ENCODE measurements at regions not wholly inside any gene's neighbourhood (a gene's known extent, or its start where the extent isn't known, plus 50 kb on each side); places are given as distances from the start of the nearest gene placed in this dataset.

- TF ChIP-seq CTCF (conservative IDR thresholded peaks at IDR 0.05; ENCODE audit: low read depth, low read length) (no peak), MAZ (IDR thresholded peaks at IDR 0.05; ENCODE audit: borderline replicate concordance, low read depth, low read length) (no peak), RFX5 (IDR thresholded peaks at IDR 0.05; ENCODE audit: low read depth, low read length) (no peak), POLR2A (IDR thresholded peaks at IDR 0.05; ENCODE audit: low read depth, low read length) (no peak), RAD21 (IDR thresholded peaks at IDR 0.05; ENCODE audit: low read length) (no peak)
These were observed 559.8 kb downstream of the CDH26 start for GRCh38 chr20:60518022-60518421.
